Medulla oblongata (tissue), 1 donor: ENCODE measurements at regions not wholly inside any gene's neighbourhood (a gene's known extent, or its start where the extent isn't known, plus 50 kb on each side); places are given as distances from the start of the nearest gene placed in this dataset.

Experiments used
- DNase-seq: peaks from one replicate; pipeline ENCODE4 v3.0.0-alpha.2; 2015; ENCODE audit errors: extremely low spot score

- no peak for DNase-seq
Measured at GRCh38 chr11:70608568-70609470, 210.5 kb downstream of the CTTN start.

GRCh38 chr11:70610566-70611565 lies 212.5 kb downstream of the CTTN start:
- DNase-seq, result no peak

- DNase-seq, result no peak
Measured at GRCh38 chr11:70611821-70612220, 213.5 kb downstream of the CTTN start.

GRCh38 chr11:70612459-70613141 lies 214.3 kb downstream of the CTTN start:
- DNase-seq, result no peak

GRCh38 chr11:70614034-70614681 lies 215.8 kb downstream of the CTTN start:
- DNase-seq, result no peak

- DNase-seq, result no peak
Measured at GRCh38 chr11:70615036-70615875, 216.9 kb downstream of the CTTN start.

- no peak for DNase-seq
Measured at GRCh38 chr11:70616317-70616716, 218.0 kb downstream of the CTTN start.

- DNase-seq, result no peak
Measured at GRCh38 chr11:70616938-70617654, 218.8 kb downstream of the CTTN start.

GRCh38 chr11:70618431-70619101 lies 220.2 kb downstream of the CTTN start:
- DNase-seq, result no peak

DNA sequence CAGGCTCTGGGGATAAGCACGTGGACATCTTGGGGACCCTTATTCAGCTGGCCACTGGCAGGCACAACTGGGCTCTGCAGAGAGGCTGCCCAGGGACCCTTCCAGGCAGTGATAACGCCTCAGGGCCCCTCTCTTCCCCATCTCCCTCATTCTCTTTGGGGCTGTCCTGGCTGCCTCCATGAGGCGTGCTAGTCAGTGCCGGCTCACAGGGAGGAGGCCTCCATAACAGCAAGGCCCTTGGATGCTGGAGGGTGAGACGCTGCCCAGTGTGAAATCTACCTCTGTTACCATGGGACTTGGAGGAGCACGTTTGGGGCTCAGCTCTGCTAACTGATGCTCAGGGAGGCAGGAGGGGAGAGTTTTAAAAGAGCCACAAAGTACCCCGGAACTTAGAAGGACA lies 221.3 kb downstream of the CTTN start:
- DNase-seq, result no peak

DNA sequence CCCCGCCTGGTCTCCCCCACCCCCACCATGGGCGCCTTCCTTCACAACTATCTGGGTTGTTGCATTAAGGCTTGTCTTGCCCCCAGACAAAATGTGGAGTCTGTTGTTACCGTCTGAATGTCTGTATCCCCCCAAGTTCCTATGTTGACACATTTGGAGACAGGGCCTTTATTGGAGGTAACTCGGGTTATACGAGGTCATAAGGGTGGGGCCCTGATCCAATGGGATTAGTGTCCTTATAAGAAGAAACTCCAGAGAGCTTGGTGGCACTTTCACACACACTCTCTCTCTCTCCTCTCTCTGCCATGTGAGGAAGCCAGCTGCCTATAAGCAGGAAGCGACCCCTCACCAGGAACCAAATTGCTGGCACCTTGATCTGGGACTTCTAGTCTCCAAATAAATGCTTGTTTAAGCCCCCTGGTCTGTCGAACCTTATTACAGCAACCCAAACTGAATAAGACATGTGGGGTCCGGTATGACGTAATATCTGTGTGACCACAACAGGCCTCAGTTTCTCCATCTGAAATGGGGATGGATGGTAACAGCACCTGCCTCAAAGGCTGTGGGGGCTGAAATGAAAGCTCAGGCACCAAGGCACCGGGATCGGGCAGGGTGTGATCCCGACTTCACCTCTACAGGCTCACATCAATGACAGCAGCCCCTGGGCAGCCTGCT lies 222.3 kb downstream of the CTTN start:
- no peak for DNase-seq

DNA sequence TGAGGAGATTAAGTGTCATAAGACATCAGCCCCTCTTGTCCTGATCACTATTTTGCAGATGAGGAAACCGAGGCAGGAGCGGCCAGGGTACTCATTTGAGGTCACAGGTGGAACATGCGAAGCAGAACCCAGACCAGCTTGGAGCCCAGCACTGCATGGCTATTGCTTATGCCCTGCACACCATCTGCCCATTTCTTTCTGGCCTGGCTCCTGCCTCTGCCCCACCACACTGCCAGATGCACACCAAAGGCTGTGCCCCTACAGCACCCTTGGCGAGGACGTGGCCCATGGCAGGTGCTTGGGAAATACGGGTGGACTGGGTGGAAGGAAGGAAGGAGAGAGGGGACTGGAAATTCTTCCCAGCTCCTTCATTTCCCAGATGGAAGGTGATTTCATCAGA lies 222.9 kb downstream of the CTTN start:
- no peak for DNase-seq

DNA sequence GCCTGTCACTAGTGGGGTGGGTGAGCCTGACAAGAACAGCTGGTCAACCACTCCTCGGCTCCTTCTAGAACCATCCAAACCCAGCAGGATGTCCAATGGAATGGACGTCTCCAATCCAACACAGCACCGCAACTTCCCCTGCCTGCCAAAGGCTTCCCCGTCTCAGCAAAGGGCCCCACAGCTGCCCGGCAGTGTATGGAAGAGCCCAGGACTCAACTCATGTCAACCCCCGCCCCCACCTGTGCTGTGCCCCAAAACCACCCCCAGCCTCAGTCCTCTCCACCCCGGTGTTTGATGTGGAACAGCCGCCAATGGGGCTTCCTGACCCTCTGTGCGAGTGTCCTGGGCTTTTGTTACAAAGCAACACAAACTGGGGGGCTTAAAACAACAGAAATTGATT lies 223.8 kb downstream of the CTTN start:
- no peak for DNase-seq

- DNase-seq, result no peak
Measured at GRCh38 chr11:70623906-70624597, 225.7 kb downstream of the CTTN start.

GRCh38 chr11:70624598-70624993 lies 226.3 kb downstream of the CTTN start:
- no peak for DNase-seq

GRCh38 chr11:70625051-70625450 lies 226.7 kb downstream of the CTTN start:
- DNase-seq, result no peak

DNA sequence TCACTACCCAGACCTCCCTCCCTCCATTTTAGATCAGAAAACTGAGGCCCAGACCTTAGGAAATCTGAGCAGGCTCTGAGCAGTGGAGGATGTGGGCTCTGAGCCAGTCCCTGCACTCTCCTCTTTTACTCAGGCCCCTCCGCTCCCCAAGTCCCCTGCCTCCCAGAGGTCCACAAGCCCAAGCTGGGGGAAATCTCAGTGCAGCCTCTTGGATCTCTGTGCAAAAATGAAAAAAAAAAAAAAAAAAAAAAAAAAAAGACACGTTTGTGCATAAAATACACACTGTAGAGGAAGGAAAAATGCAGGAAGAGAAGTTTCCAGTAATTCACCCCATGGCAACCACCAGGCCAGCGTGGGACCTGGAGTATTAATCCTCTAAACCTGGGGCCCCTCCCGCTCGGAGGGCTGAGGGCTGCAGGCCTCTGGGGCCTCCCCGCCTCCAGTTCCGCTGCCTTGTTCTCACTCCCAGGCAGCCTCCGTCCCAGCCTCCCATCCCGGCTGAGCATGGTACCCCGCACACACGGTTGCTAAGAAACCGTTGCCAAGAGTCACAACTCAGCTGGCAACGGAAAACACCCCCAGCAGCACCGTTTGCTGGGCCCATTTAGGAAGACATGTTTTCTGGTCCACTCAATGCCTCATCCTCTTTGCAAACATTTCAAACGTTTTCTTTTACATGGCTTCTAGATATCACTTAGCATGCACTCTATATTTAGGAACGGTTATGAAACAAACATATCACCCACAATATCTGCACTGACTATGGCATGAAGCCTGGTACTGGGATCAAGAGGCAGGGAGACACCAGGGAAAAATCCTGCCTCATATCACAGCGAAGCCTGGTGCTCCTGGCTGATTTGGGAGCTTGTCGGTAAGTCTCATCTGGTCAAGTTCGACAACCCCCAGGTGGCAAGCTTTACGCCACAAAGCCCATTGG lies 227.5 kb downstream of the CTTN start:
- DNase-seq, result peak; percentile 33
